Activated CD8-positive, alpha-beta memory T cell treated with anti-CD3 and anti-CD28 coated beads for 36 hours (primary cell): ENCODE measurements at regions not wholly inside any gene's neighbourhood (a gene's known extent, or its start where the extent isn't known, plus 50 kb on each side); places are given as distances from the start of the nearest gene placed in this dataset.
"Not testable (repeated sequence)": the region's sequence is repeated elsewhere in the genome, so short reads cannot be mapped to it uniquely, and the experiment has no call there.

Source experiments
- CTCF ChIA-PET: fragments of 350-600 bp; sonication (Branson Sonifier 250); formaldehyde crosslinking; loops from one replicate; lab custom pipeline; 2021; ENCODE audit warnings: antibody characterized with exemption; lab: Charles Lee
- POLR2A ChIA-PET: fragments of 350-600 bp; sonication (Branson Sonifier 250); formaldehyde crosslinking; loops from one replicate; lab custom pipeline; 2021; ENCODE audit warnings: antibody characterized with exemption; lab: Charles Lee

GRCh38 chr6:27830600-27831433 is 81.4 kb downstream of the OR2B2 start:
- ChIA-PET CTCF (interaction anchor here (0.5 kb wide), 1 partner anchor 45 kb away, joined by 3 read pairs; no protein-coding TSS in a partner anchor), POLR2A (interaction anchor here (1.2 to 3.1 kb wide), 5 partner anchors 23 to 63 kb away, joined by 4 to 29 read pairs (median 12); a partner anchor contains a TSS)

GRCh38 chr6:27830212-27830599 is 82.0 kb downstream of the OR2B2 start:
- CTCF ChIA-PET: no interaction called here

GRCh38 chr6:27829453-27830211 is 82.6 kb downstream of the OR2B2 start:
- ChIA-PET CTCF (no interaction called here), POLR2A (interaction anchor here (1.2 to 3.1 kb wide), 6 partner anchors 22 to 64 kb away, joined by 4 to 29 read pairs (median 10); a partner anchor contains a TSS)

More at GRCh38 chr6:27830212-27830599, 82.0 kb downstream of the OR2B2 start:
- POLR2A ChIA-PET: interaction anchor here (1.2 to 3.1 kb wide), 5 partner anchors 23 to 63 kb away, joined by 4 to 29 read pairs (median 12); a partner anchor contains a TSS

GRCh38 chr6:27827477-27827876 is 84.7 kb downstream of the OR2B2 start:
- POLR2A ChIA-PET, CTCF ChIA-PET: not testable (repeated sequence)

- POLR2A ChIA-PET: not testable (repeated sequence)
These were observed 85.6 kb downstream of the OR2B2 start for GRCh38 chr6:27826612-27826985.

GRCh38 chr6:27825848-27826611 is 86.2 kb downstream of the OR2B2 start:
- CTCF ChIA-PET: not testable (repeated sequence)

More at GRCh38 chr6:27826612-27826985, 85.6 kb downstream of the OR2B2 start:
- CTCF ChIA-PET: not testable (repeated sequence)

GRCh38 chr6:27825025-27825793 is 87.0 kb downstream of the OR2B2 start:
- POLR2A ChIA-PET: interaction anchor here (0.9 to 3.4 kb wide), 13 partner anchors 10 to 693 kb away, joined by 3 to 62 read pairs (median 12); a partner anchor contains a TSS
- CTCF ChIA-PET: interaction anchor here (1.4 to 2.6 kb wide), 4 partner anchors 9 to 70 kb away, joined by 6 to 10 read pairs (median 8); a partner anchor contains a TSS

More at GRCh38 chr6:27825848-27826611, 86.2 kb downstream of the OR2B2 start:
- POLR2A ChIA-PET: interaction anchor here (1.5 to 3.4 kb wide), 4 partner anchors 9 to 68 kb away, joined by 3 to 45 read pairs (median 17); a partner anchor contains a TSS

- CTCF ChIA-PET: interaction anchor here (1.1 to 2.6 kb wide), 5 partner anchors 10 to 71 kb away, joined by 3 to 10 read pairs (median 7); a partner anchor contains a TSS
- POLR2A ChIA-PET: interaction anchor here (0.6 to 3.4 kb wide), 17 partner anchors 8 to 1781 kb away, joined by 3 to 62 read pairs (median 8); a partner anchor contains a TSS
These were observed 87.8 kb downstream of the OR2B2 start for GRCh38 chr6:27824211-27825024.

GRCh38 chr6:27823714-27824210 is 88.4 kb downstream of the OR2B2 start:
- CTCF ChIA-PET: interaction anchor here (1.1 to 2.6 kb wide), 5 partner anchors 10 to 72 kb away, joined by 3 to 10 read pairs (median 7); a partner anchor contains a TSS

GRCh38 chr6:27816906-27817305 is 95.3 kb downstream of the OR2B2 start:
- CTCF ChIA-PET: interaction anchor here (0.6 kb wide), 1 partner anchor 77 kb away, joined by 3 read pairs; no protein-coding TSS in a partner anchor
- POLR2A ChIA-PET: no interaction called here

More at GRCh38 chr6:27823714-27824210, 88.4 kb downstream of the OR2B2 start:
- POLR2A ChIA-PET: interaction anchor here (0.6 to 3.4 kb wide), 13 partner anchors 8 to 1780 kb away, joined by 3 to 62 read pairs (median 12); a partner anchor contains a TSS

GRCh38 chr6:27814665-27815424 is 97.4 kb downstream of the OR2B2 start:
- POLR2A ChIA-PET: interaction anchor here (0.6 to 9.0 kb wide), 15 partner anchors 9 to 1771 kb away, joined by 3 to 85 read pairs (median 8); partner anchors contain the start of gene ZNF184
- CTCF ChIA-PET: interaction anchor here (1.0 to 1.4 kb wide), 2 partner anchors 23 to 57 kb away, joined by 3 to 4 read pairs; a partner anchor contains a TSS

- ChIA-PET POLR2A (interaction anchor here (0.6 to 9.0 kb wide), 14 partner anchors 9 to 1771 kb away, joined by 3 to 85 read pairs (median 8); partner anchors contain the start of gene ZNF184), CTCF (interaction anchor here (1.0 to 1.4 kb wide), 2 partner anchors 24 to 58 kb away, joined by 3 to 4 read pairs; a partner anchor contains a TSS)
These were observed 97.9 kb downstream of the OR2B2 start for GRCh38 chr6:27814415-27814664.

GRCh38 chr6:27812805-27813492 is 99.2 kb downstream of the OR2B2 start:
- POLR2A ChIA-PET: interaction anchor here (0.7 to 9.0 kb wide), 5 partner anchors 10 to 680 kb away, joined by 3 to 85 read pairs (median 17); a partner anchor contains a TSS
- CTCF ChIA-PET: interaction anchor here (1.4 kb wide), 1 partner anchor 9 kb away, joined by 3 read pairs; no protein-coding TSS in a partner anchor

GRCh38 chr6:27812078-27812804 is 100.0 kb downstream of the OR2B2 start:
- ChIA-PET CTCF (interaction anchor here (0.8 kb wide), 1 partner anchor 78 kb away, joined by 3 read pairs; no protein-coding TSS in a partner anchor), POLR2A (interaction anchor here (1.4 to 9.0 kb wide), 8 partner anchors 12 to 679 kb away, joined by 6 to 85 read pairs (median 26); a partner anchor contains a TSS)
